EH (cell line): ENCODE measurements at regions not wholly inside any gene's neighbourhood (a gene's known extent, or its start where the extent isn't known, plus 50 kb on each side); places are given as distances from the start of the nearest gene placed in this dataset.
"Not testable (repeated sequence)": the region's sequence is repeated elsewhere in the genome, so short reads cannot be mapped to it uniquely, and the experiment has no call there.

Experiments used
- DNase-seq: peaks from one replicate; pipeline ENCODE4 v3.0.0-alpha.2; 2015; ENCODE audit warnings: low read depth

GRCh38 chr15:96052572-96053030, 277.9 kb upstream of the NR2F2 start:
- DNase-seq = no peak

DNA sequence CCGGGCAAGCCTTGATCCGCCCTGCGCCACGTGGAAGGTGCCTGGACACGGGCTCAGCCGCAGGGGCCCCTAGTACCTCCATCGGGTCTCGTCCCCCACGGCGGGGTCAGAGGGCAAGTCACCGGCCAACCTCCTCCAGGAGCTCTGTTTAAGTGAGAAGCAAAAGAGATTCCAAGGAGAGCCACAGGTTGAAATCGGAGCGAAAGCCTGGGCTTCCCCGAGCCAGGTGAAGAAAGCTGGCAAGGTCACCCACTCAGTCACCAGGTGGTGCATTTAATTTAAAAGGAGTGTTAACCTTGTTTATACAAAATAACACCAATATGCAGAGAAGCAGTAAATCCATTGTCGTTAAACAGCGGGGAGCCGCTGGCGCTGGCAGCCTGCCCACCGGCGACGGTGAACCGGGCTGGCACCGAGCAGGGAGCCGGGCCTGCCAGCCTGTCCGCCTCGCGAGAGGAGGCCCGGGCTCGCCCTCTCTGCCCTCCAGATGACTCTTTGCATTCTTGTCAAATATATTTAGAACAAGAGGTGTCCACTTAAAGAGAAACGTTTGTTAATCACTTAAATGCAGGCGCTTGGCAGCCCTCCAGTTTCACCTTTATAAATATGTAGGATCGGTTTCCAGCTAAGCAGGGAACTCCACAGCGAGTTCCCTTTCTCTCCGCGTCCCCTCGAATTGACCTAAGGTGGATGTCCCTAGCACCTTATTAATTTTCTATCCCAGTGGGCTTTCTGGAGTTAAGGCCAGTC, 277.3 kb upstream of the NR2F2 start:
- no peak for DNase-seq

GRCh38 chr15:96053781-96054428, 276.6 kb upstream of the NR2F2 start:
- no peak for DNase-seq

GRCh38 chr15:96054621-96055020, 275.9 kb upstream of the NR2F2 start:
- DNase-seq = no peak

DNA sequence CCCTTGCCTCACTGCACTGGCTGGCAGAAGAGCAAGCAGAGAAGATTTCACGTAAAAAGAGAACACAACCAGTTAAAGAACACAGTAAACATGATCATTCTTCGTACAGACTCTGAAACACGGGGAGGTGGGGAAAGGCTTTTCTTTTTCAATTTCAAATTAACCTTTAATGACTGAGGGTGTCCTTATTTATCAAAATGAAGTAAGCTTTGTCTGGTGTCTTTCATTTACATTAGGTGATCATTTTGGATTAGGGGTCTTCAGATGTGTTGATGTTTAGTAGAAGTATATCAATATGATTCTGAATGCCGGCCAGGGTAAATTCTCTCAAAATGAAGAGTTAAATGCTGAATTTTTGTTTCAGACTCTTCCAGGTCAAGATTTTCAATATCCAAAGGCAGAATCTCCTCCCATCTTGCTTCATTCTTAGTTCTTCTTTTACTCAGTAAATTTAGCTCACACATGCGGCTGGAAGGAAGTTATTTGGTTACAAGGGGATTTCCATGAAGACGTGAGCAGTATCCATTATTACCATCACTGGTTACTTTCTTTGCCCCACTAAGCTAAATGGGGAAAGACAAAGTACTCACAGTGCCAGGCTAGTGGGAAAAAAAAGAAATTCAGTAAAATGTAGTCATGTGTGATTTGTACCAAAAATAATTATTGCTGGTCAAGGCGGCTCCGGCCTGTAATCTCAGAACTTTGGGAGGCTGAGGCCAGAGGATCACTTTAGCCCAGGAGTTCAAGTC, 272.2 kb upstream of the NR2F2 start:
- no peak for DNase-seq

DNA sequence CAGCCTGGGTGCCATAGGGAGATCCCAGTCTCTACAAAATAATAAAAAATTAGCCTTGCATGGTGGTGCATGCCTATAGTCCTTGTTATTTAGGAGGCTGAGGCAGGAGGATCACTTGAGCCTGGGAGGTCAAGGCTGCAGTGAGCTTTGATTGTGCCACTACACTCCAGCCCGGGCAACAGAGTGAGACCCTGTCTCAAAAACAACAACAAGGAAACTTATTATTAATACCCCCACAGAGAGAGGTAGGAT, 271.7 kb upstream of the NR2F2 start:
- not testable (repeated sequence) for DNase-seq

DNA sequence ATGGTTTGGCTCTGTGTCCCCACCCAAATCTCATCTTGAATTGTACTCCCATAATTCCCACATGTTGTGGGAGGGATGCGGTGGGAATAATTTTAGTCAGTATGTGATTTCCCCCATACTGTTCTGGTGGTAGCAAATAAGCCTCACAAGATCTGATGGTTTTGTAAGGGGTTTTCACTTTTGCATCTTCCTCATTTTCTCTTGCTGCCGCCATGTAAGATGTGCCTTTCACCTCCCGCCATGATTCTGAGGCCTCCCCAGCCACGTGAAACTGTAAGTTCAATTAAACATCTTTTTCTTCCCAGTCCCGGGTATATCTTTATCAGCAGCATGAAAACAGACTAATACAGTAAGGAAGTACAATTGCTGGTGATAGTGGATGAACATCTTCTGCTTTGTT, 269.9 kb upstream of the NR2F2 start:
- not testable (repeated sequence) for DNase-seq

- DNase-seq = peak; percentile 29
Observed at GRCh38 chr15:96064351-96064756, 266.1 kb upstream of the NR2F2 start.

GRCh38 chr15:96066126-96066525, 264.4 kb upstream of the NR2F2 start:
- no peak for DNase-seq

- DNase-seq = no peak
Observed at GRCh38 chr15:96066852-96067495, 263.5 kb upstream of the NR2F2 start.

- no peak for DNase-seq
Observed at GRCh38 chr15:96067677-96068076, 262.8 kb upstream of the NR2F2 start.

- no peak for DNase-seq
Observed at GRCh38 chr15:96068897-96069296, 261.6 kb upstream of the NR2F2 start.

DNA sequence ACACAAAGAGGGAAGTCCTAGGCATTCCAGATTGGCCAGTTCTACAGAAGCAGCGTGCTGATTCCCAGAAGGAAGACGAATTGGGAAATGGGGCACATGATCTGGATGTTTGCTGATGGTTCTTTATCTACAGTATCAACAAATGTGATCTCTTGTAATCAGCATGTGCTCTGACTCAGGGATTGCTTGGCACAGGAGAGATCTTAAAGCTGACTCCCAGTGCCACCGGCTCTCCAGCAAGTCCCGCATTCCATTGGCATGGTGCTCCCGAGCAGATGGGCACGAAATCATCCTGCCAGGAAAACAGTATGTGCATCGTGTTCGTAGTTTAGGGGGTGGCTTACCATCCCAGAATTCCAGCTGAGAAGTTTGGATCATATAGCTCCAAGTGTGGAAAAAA, 259.9 kb upstream of the NR2F2 start:
- peak; percentile 32 for DNase-seq

DNA sequence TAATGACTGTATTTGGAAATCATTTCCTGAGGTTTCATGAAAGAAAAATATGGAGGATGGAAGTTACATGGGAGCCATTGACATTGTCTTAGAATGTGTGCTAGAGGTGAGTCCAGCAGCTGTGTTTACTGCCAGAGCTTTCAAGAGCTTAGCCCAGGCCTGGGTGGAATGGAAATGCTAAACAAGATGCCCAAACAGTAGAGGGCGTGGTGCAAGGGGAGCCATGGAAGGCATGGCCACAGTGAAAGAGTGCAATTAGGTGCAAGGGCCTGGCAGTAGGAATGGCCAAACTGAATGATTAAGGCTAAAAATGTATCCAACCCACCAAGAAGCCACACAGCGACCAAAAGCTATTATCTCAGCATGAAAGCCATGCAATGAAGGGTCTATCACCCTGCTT, 257.7 kb upstream of the NR2F2 start:
- no peak for DNase-seq

DNA sequence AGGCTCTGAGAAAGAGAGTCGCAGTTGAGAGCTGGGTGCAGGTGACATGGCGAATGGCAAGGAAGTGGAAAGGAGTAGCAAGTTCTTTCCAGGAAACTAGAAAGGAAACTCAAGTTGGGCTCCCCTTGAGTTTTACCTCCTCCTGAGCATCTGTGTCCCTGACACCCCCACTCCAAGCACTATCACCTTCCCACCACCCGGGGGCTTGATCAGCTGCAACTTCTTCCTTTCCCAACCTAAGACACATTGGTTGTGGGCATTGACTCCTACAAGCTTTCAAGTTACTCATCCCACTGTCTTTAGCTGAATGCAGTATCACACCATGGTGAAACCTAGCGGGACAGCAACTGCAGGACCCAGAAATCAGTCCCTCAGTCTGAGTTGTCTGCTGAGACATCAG, 256.6 kb upstream of the NR2F2 start:
- DNase-seq = no peak

GRCh38 chr15:96075895-96076294, 254.6 kb upstream of the NR2F2 start:
- DNase-seq = no peak

DNA sequence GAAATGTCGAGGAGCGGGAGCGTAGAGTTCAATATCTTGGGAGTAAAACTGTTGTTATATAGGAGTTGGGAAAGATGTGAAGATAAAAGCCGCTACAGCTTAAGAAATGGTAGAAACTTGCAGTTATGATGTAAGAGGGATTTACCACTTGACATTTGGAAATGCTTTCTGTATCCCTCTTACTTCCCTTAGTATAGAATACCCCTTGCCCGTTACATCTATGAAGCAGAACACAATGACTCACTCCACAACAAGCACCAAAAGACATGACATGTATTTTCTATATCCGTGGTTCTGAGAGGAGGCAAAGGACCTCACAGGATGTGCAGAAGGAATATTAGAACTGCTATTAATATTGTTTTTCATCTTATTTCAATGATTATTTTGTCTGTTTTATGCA, 254.2 kb upstream of the NR2F2 start:
- no peak for DNase-seq

- DNase-seq = no peak
Observed at GRCh38 chr15:96079041-96079440, 251.5 kb upstream of the NR2F2 start.

DNA sequence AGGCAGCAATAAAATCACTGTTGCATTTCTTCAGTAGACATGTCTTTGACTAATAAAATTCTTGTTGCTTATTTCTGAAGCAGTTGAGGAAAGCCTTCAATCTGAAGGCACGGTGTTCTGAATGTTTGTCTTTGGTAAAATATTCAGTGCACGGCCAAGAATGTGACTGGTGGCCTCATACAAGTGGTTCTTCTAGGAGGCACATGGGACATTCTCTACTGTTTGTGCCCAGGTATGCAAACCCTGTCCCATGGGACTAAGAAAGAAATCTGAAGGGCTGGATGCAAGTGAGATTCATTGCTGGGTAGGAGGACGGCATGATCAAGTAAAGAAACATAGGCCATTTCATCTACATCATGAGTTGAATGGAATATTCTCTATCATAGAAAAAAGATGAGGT, 250.6 kb upstream of the NR2F2 start:
- DNase-seq = no peak

DNA sequence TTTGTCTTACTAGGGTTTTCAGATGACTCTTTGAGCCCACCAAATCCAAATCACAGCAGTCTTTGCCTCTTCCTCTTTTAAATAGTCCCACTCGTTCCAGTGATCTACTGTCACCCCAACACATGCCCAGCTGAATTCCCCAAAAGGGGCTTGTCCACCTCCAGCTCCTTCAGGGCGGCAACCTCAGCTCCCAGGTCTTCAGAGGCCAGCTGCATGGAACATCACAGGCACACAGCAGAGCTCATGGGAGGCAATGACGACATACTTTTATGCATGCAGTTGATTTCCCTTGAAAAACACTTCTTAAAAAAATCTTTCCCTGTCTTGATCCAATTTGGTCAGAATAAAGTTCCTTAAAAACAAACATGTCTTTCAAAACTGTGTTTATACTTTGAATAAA, 244.3 kb upstream of the NR2F2 start:
- DNase-seq = no peak

GRCh38 chr15:96087180-96087884, 243.2 kb upstream of the NR2F2 start:
- DNase-seq = no peak

- DNase-seq = no peak
Observed at GRCh38 chr15:96088650-96089049, 241.8 kb upstream of the NR2F2 start.
